Stimulated activated CD8-positive, alpha-beta memory T cell treated with anti-CD3 and anti-CD28 coated beads, Interleukin-4, amount 100 ng/mL, for 24 hours (primary cell): ENCODE measurements at regions not wholly inside any gene's neighbourhood (a gene's known extent, or its start where the extent isn't known, plus 50 kb on each side); places are given as distances from the start of the nearest gene placed in this dataset.

ENCODE experiments used
- DNase-seq: peaks from one replicate; pipeline ENCODE4 v3.0.0-alpha.2; 2020; ENCODE audit warnings: low read depth

GRCh38 chr5:105033637-105034400, 1471.2 kb upstream of the NUDT12 start:
- DNase-seq, result no peak

GRCh38 chr5:105032917-105033316, 1470.3 kb upstream of the NUDT12 start:
- DNase-seq, result no peak

- DNase-seq, result no peak
These were observed 1467.6 kb upstream of the NUDT12 start for GRCh38 chr5:105030153-105030552.

GRCh38 chr5:105015098-105015497, 1452.5 kb upstream of the NUDT12 start:
- DNase-seq, result no peak

GRCh38 chr5:104998572-104998971, 1436.0 kb upstream of the NUDT12 start:
- DNase-seq, result no peak

GRCh38 chr5:104998169-104998568, 1435.6 kb upstream of the NUDT12 start:
- no peak for DNase-seq

GRCh38 chr5:104987074-104987473, 1424.5 kb upstream of the NUDT12 start:
- no peak for DNase-seq

- no peak for DNase-seq
These were observed 1414.9 kb upstream of the NUDT12 start for GRCh38 chr5:104977529-104977928.

- DNase-seq, result no peak
These were observed 1405.3 kb upstream of the NUDT12 start for GRCh38 chr5:104967806-104968410.

- no peak for DNase-seq
These were observed 1402.4 kb upstream of the NUDT12 start for GRCh38 chr5:104965006-104965405.

- DNase-seq, result no peak
These were observed 1392.9 kb upstream of the NUDT12 start for GRCh38 chr5:104955479-104955878.

GRCh38 chr5:104952876-104953275, 1390.3 kb upstream of the NUDT12 start:
- no peak for DNase-seq

- DNase-seq, result no peak
These were observed 1389.2 kb upstream of the NUDT12 start for GRCh38 chr5:104951829-104952228.

GRCh38 chr5:104947076-104947475, 1384.5 kb upstream of the NUDT12 start:
- DNase-seq, result no peak

GRCh38 chr5:104942735-104943134, 1380.1 kb upstream of the NUDT12 start:
- DNase-seq, result no peak

- DNase-seq, result no peak
These were observed 1378.5 kb upstream of the NUDT12 start for GRCh38 chr5:104941030-104941645.

- no peak for DNase-seq
These were observed 1375.0 kb upstream of the NUDT12 start for GRCh38 chr5:104937598-104937997.

- DNase-seq, result no peak
These were observed 1369.8 kb upstream of the NUDT12 start for GRCh38 chr5:104932431-104932830.

GRCh38 chr5:104928906-104929520, 1366.4 kb upstream of the NUDT12 start:
- no peak for DNase-seq

GRCh38 chr5:104915226-104915625, 1352.6 kb upstream of the NUDT12 start:
- no peak for DNase-seq

- DNase-seq, result no peak
These were observed 1352.0 kb upstream of the NUDT12 start for GRCh38 chr5:104914536-104915070.

- DNase-seq, result no peak
These were observed 1351.3 kb upstream of the NUDT12 start for GRCh38 chr5:104913841-104914281.

- no peak for DNase-seq
These were observed 1347.2 kb upstream of the NUDT12 start for GRCh38 chr5:104909803-104910202.
